MM.1S (cell line): ENCODE measurements at regions not wholly inside any gene's neighbourhood (a gene's known extent, or its start where the extent isn't known, plus 50 kb on each side); places are given as distances from the start of the nearest gene placed in this dataset.

Source experiments
- DNase-seq: peaks from one replicate; pipeline ENCODE4 v3.0.0-alpha.2; 2015
- H2AFZ ChIP-seq: fragments of 300-600 bp; sonication (generic); 2 replicates; pipeline ENCODE4 v1.6.0; 2016; ENCODE audit warnings: antibody characterized with exemption, low read length
- H3F3A ChIP-seq: fragments of 300-600 bp; sonication (generic); 2 replicates; pipeline ENCODE4 v1.6.1; 2016; ENCODE audit warnings: mild to moderate bottlenecking, antibody characterized with exemption, low read length, moderate library complexity, mixed read lengths; ENCODE audit not compliant: insufficient read depth
- H3K27ac ChIP-seq: fragments of 300-600 bp; sonication (generic); 2 replicates; pipeline ENCODE4 v1.5.1; 2016; ENCODE audit warnings: mild to moderate bottlenecking, low read length
- H3K27me3 ChIP-seq: fragments of 300-600 bp; sonication (generic); replicated peaks from 2 replicates; pipeline ENCODE4 v1.6.0; 2016; ENCODE audit warnings: low read length; ENCODE audit not compliant: insufficient read depth
- H3K36me3 ChIP-seq: fragments of 300-600 bp; sonication (generic); replicated peaks from 2 replicates; pipeline ENCODE4 v1.6.1; 2016; ENCODE audit warnings: mild to moderate bottlenecking, low read length, mixed read lengths; ENCODE audit not compliant: insufficient read depth
- H3K4me1 ChIP-seq: fragments of 300-600 bp; sonication (generic); 2 replicates; pipeline ENCODE4 v1.6.1; 2016; ENCODE audit warnings: low read length, mixed read lengths
- H3K4me2 ChIP-seq: fragments of 300-600 bp; sonication (generic); 2 replicates; pipeline ENCODE4 v1.6.0; 2016; ENCODE audit warnings: low read depth, low read length
- H3K4me3 ChIP-seq: fragments of 300-600 bp; sonication (generic); 2 replicates; pipeline ENCODE4 v1.5.1; 2016; ENCODE audit warnings: low read length, mixed read lengths
- H3K79me2 ChIP-seq: fragments of 300-600 bp; sonication (generic); 2 replicates; pipeline ENCODE4 v1.6.1; 2016; ENCODE audit warnings: mixed run types, low read length, mixed read lengths
- H3K9ac ChIP-seq: fragments of 300-600 bp; sonication (generic); 2 replicates; pipeline ENCODE4 v1.6.1; 2016; ENCODE audit warnings: low read length, mixed read lengths
- H3K9me2 ChIP-seq: fragments of 300-600 bp; sonication (generic); replicated peaks from 2 replicates; pipeline ENCODE4 v1.6.1; 2016; ENCODE audit warnings: mild to moderate bottlenecking, low read length, mixed read lengths; ENCODE audit not compliant: insufficient read depth
- H3K9me3 ChIP-seq: fragments of 300-600 bp; sonication (generic); replicated peaks from 2 replicates; pipeline ENCODE4 v1.6.1; 2016; ENCODE audit warnings: mild to moderate bottlenecking, low read length, mixed read lengths; ENCODE audit not compliant: insufficient read depth
- H4K20me1 ChIP-seq: fragments of 300-600 bp; sonication (generic); 2 replicates; pipeline ENCODE4 v1.6.1; 2016; ENCODE audit warnings: mild to moderate bottlenecking, low read length, moderate library complexity, mixed read lengths; ENCODE audit not compliant: insufficient read depth
- EZH2 ChIP-seq: fragments of 300-600 bp; sonication (generic); optimal IDR thresholded peaks from 2 replicates; pipeline ENCODE3; 2017; ENCODE audit warnings: low read depth, mild to moderate bottlenecking, antibody characterized with exemption, low read length, mixed read lengths
- EZH2phosphoT487 ChIP-seq: fragments of 300-600 bp; sonication (generic); IDR thresholded peaks from 2 replicates; pipeline ENCODE4 v1.6.1; 2018; ENCODE audit warnings: antibody characterized with exemption, low read length
- TF ChIP-seq, protein P1 (sequence below): fragments of 300-600 bp; sonication (generic); IDR thresholded peaks from 2 replicates; pipeline ENCODE4 v1.5.1; 2016; ENCODE audit warnings: antibody characterized with exemption, low read length, mixed read lengths

DNA sequence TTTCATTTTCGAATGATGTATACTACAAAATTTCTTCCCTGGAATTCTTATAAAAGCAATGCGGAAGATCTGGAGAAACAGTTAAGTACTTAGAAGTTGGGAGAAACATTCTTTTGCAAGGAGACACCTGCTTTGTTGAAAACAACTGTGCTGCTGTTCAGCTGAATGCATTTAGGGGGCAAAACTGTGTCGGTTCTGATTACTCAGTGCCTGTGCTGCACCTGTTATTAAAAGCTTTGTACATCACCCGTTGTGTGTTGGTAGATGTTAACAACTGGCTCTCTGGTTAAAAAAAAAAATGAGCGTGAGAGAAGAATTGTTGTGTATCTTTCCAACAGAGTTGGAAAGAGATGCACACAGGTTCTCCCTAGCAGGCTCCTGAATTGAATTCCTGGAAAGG is 184.1 kb upstream of the HHIP start:
- Histone ChIP-seq H3K79me2 (no peaks in the 10 kb centered on the region), H3K27me3 (no peaks in the 10 kb centered on the region), H2AFZ (no peak overlapping the region), H3K27ac (no peak overlapping the region), H3K4me2 (no peak overlapping the region), H3K9ac (no peak overlapping the region), H3K4me1 (no peaks in the 10 kb centered on the region), H3K4me3 (no peak overlapping the region), H3K9me3 (no peaks in the 10 kb centered on the region), H4K20me1 (no peaks in the 10 kb centered on the region), H3K9me2 (no peaks in the 10 kb centered on the region), H3F3A (no peaks in the 10 kb centered on the region), H3K36me3 (no peaks in the 10 kb centered on the region)
- DNase-seq = no peak
- TF ChIP-seq EZH2phosphoT487 (no peak), EZH2 (no peak)
- TF ChIP-seq, protein P1, sequence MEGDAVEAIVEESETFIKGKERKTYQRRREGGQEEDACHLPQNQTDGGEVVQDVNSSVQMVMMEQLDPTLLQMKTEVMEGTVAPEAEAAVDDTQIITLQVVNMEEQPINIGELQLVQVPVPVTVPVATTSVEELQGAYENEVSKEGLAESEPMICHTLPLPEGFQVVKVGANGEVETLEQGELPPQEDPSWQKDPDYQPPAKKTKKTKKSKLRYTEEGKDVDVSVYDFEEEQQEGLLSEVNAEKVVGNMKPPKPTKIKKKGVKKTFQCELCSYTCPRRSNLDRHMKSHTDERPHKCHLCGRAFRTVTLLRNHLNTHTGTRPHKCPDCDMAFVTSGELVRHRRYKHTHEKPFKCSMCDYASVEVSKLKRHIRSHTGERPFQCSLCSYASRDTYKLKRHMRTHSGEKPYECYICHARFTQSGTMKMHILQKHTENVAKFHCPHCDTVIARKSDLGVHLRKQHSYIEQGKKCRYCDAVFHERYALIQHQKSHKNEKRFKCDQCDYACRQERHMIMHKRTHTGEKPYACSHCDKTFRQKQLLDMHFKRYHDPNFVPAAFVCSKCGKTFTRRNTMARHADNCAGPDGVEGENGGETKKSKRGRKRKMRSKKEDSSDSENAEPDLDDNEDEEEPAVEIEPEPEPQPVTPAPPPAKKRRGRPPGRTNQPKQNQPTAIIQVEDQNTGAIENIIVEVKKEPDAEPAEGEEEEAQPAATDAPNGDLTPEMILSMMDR = no peak

DNA sequence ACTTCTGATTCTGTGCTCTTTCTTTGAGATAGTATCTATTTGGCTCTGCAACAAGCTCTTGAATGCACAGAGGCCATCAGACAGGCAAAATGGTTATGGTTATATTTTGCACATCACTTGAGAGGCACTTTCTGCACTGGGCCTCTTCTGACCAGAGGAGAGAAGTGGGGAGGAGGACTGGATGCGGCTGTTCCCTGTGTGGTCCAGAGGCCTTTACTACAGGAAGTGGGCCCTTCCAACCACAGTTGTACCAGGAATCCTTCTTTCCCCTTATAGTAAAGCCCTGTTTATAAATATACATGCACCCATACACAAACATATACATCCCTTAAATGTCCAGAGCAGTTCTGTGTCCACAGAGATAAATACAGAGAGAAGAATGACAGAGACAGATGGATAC is 182.7 kb upstream of the HHIP start:
- Histone ChIP-seq H3K9me3 (no peaks in the 10 kb centered on the region), H2AFZ (no peak overlapping the region), H3K27ac (no peak overlapping the region), H3F3A (no peaks in the 10 kb centered on the region), H3K9me2 (no peaks in the 10 kb centered on the region), H3K79me2 (no peaks in the 10 kb centered on the region), H3K4me2 (no peak overlapping the region), H3K4me3 (no peak overlapping the region), H3K9ac (no peak overlapping the region), H3K4me1 (no peaks in the 10 kb centered on the region), H4K20me1 (no peaks in the 10 kb centered on the region), H3K36me3 (no peaks in the 10 kb centered on the region), H3K27me3 (no peaks in the 10 kb centered on the region)
- no peak for DNase-seq
- TF ChIP-seq, protein P1 = no peak
- TF ChIP-seq EZH2 = no peak
- no peak for TF ChIP-seq EZH2phosphoT487

DNA sequence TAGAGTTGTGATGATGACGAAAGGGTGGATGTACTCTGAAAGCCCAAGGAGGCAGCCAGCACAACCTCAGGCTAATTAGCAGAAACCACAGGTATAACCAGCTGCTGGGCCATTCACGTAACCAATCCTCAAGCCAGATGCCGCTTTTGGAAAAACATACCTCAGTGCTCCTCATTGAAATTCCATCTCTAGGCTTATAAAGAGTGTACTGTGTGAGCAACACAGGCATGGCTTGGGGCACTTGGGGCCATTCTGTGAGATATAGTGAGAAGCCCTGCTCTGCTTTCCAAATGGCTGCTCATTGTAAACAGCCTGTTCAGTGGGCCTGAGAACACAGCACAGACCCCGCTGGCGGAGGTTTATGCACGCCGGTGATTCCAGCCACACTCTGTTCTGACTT is 182.1 kb upstream of the HHIP start:
- Histone ChIP-seq H3K27ac (no peak overlapping the region), H3K4me1 (no peaks in the 10 kb centered on the region), H3K9me3 (no peaks in the 10 kb centered on the region), H3K27me3 (no peaks in the 10 kb centered on the region), H3K36me3 (no peaks in the 10 kb centered on the region), H3K4me2 (no peak overlapping the region), H3K9me2 (no peaks in the 10 kb centered on the region), H3F3A (no peaks in the 10 kb centered on the region), H4K20me1 (no peaks in the 10 kb centered on the region), H3K79me2 (no peaks in the 10 kb centered on the region), H3K9ac (no peak overlapping the region), H3K4me3 (no peak overlapping the region), H2AFZ (no peak overlapping the region)
- no peak for DNase-seq
- TF ChIP-seq, protein P1 = no peak
- TF ChIP-seq EZH2 (no peak), EZH2phosphoT487 (no peak)

DNA sequence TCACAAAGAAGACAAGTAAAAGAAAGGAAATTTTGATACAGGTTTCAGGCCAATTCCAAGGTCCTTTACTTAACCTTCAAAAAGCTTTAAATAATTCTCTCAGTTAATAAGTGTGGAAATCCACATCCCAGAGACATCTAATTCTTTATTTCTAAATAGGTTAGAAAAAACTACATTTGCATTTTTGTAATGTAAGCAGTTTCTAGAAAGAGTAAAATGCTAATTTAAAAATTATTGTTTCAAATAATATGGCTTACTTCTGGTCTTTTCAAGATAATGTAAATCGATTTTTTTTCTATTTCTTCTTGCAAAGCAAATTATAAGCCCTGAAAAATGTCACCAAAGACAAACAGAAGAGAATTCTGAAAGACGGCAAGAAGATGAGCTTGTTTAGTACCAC is 180.4 kb upstream of the HHIP start:
- Histone ChIP-seq H3K27ac (no peak overlapping the region), H3K79me2 (no peaks in the 10 kb centered on the region), H3K9ac (no peak overlapping the region), H3K4me2 (no peak overlapping the region), H3K4me1 (no peaks in the 10 kb centered on the region), H3K9me3 (no peaks in the 10 kb centered on the region), H2AFZ (no peak overlapping the region), H3K36me3 (no peaks in the 10 kb centered on the region), H3K27me3 (no peaks in the 10 kb centered on the region), H4K20me1 (no peaks in the 10 kb centered on the region), H3F3A (no peaks in the 10 kb centered on the region), H3K9me2 (no peaks in the 10 kb centered on the region), H3K4me3 (no peak overlapping the region)
- TF ChIP-seq, protein P1 = no peak
- no peak for DNase-seq
